ENCODE measurements at regions not wholly inside any gene's neighbourhood (a gene's known extent, or its start where the extent isn't known, plus 50 kb on each side); places are given as distances from the start of the nearest gene placed in this dataset.

- DNase-seq, result no peak
These were observed 61.2 kb upstream of the ARHGAP20 start for GRCh38 chr11:110773442-110773841.

- DNase-seq, result peak; percentile 12
These were observed 60.6 kb upstream of the ARHGAP20 start for GRCh38 chr11:110772863-110773262.

GRCh38 chr11:110766316-110766715, 54.1 kb upstream of the ARHGAP20 start:
- no peak for DNase-seq

- no peak for DNase-seq
These were observed 52.2 kb upstream of the ARHGAP20 start for GRCh38 chr11:110764485-110764884.

- DNase-seq, result no peak
These were observed 51.2 kb upstream of the ARHGAP20 start for GRCh38 chr11:110763249-110764011.

GRCh38 chr11:110762590-110762989, 50.4 kb upstream of the ARHGAP20 start:
- no peak for DNase-seq

Measured in NCI-H82 (cell line).